H1 (cell line): ENCODE measurements at regions not wholly inside any gene's neighbourhood (a gene's known extent, or its start where the extent isn't known, plus 50 kb on each side); places are given as distances from the start of the nearest gene placed in this dataset.

Source experiments
- CTCF ChIA-PET: fragments of 300-600 bp; sonication (Branson Sonifier 250); formaldehyde crosslinking; loops from one replicate; lab custom pipeline; 2021; ENCODE audit not compliant: partially characterized antibody; lab: Charles Lee
- POLR2A ChIA-PET: fragments of 300-600 bp; sonication (Branson Sonifier 250); formaldehyde crosslinking; loops from one replicate; lab custom pipeline; 2021; ENCODE audit warnings: inconsistent platforms; ENCODE audit not compliant: partially characterized antibody; lab: Charles Lee
- DNase-seq, 2 experiments: peaks; one replicate each; pipeline versions ENCODE4 v3.0.0 to v3.0.0-alpha.2; 2010 to 2022; ENCODE audit warnings: low spot score in 2 of 2, low read depth in 1 of 2, mixed read lengths in 1 of 2
- FAIRE-seq: peaks from 2 replicates; lab custom pipeline; 2011; peaks lifted over from hg19 to GRCh38; lab: Jason Lieb, UNC
- H2AFZ ChIP-seq: 2 replicates; pipeline ENCODE4 v1.8.1; 2012; ENCODE audit warnings: low read length, inconsistent platforms
- H2AK5ac ChIP-seq: 2 replicates; pipeline ENCODE4 v1.6.1; 2013; ENCODE audit warnings: low read depth, low read length
- H2BK120ac ChIP-seq: replicated peaks from 2 replicates; pipeline ENCODE3; 2013; ENCODE audit warnings: low read depth, low read length, inconsistent platforms
- H2BK12ac ChIP-seq: 2 replicates; pipeline ENCODE4 v1.6.1; 2013; ENCODE audit warnings: low read depth, low read length
- H2BK15ac ChIP-seq: 2 replicates; pipeline ENCODE4 v1.6.1; 2013; ENCODE audit warnings: low read length
- H2BK20ac ChIP-seq: 2 replicates; pipeline ENCODE4 v1.6.1; 2013; ENCODE audit warnings: low read length
- H2BK5ac ChIP-seq: 2 replicates; pipeline ENCODE4 v1.6.1; 2013; ENCODE audit warnings: low read depth, low read length
- H3K14ac ChIP-seq: 2 replicates; pipeline ENCODE4 v1.6.1; 2013; ENCODE audit warnings: inconsistent platforms; ENCODE audit not compliant: insufficient read length
- H3K18ac ChIP-seq: 2 replicates; pipeline ENCODE4 v1.6.1; 2013; ENCODE audit warnings: low read length; ENCODE audit errors: extremely low read depth
- H3K23ac ChIP-seq: 2 replicates; pipeline ENCODE4 v1.6.1; 2013; ENCODE audit warnings: inconsistent platforms; ENCODE audit not compliant: insufficient read length
- H3K23me2 ChIP-seq: 2 replicates; pipeline ENCODE4 v1.6.1; 2013; ENCODE audit warnings: low read depth, low read length
- H3K27ac ChIP-seq: 2 replicates; pipeline ENCODE4 v1.6.1; 2011; ENCODE audit warnings: low read depth, low read length, inconsistent platforms
- H3K27me3 ChIP-seq, 4 experiments: replicated peaks in 1 of 4; 1 replicate in 1 of 4; 2 replicates in 3 of 4; pipeline versions ENCODE4 v1.6.1 to v1.8.1; 2011 to 2013; ENCODE audit warnings: low read length in 3 of 4, mild to moderate bottlenecking in 3 of 4, inconsistent platforms in 2 of 4, mixed read lengths in 2 of 4, moderate library complexity in 1 of 4; ENCODE audit not compliant: control insufficient read depth in 3 of 4, insufficient read depth in 3 of 4; ENCODE audit errors: extremely low read depth in 1 of 4
- H3K36me3 ChIP-seq, 4 experiments: 2 replicates each; pipeline versions ENCODE4 v1.6.1 to v1.8.1; 2011 to 2013; ENCODE audit warnings: mild to moderate bottlenecking in 4 of 4, low read length in 3 of 4, moderate library complexity in 2 of 4, control low read depth in 1 of 4, inconsistent platforms in 1 of 4; ENCODE audit not compliant: insufficient read depth in 4 of 4, control insufficient read depth in 2 of 4
- H3K4ac ChIP-seq: replicated peaks from 2 replicates; pipeline ENCODE3; 2013; ENCODE audit warnings: low read length, low read depth, mixed read lengths, inconsistent platforms; ENCODE audit not compliant: insufficient read length
- H3K4me1 ChIP-seq, 4 experiments: replicated peaks in 1 of 4; 1 replicate in 1 of 4; 2 replicates in 3 of 4; pipeline versions ENCODE4 v1.6.1 to v1.8.1; 2011 to 2013; ENCODE audit warnings: low read length in 3 of 4, inconsistent platforms in 2 of 4, mixed read lengths in 1 of 4; ENCODE audit not compliant: insufficient read depth in 4 of 4, control insufficient read depth in 3 of 4
- H3K4me2 ChIP-seq, 2 experiments: 2 replicates each; pipeline versions ENCODE4 v1.6.1 to v1.8.1; 2011 to 2013; ENCODE audit warnings: low read depth in 2 of 2, low read length in 2 of 2, control low read depth in 1 of 2, inconsistent platforms in 1 of 2, mild to moderate bottlenecking in 1 of 2; ENCODE audit not compliant: insufficient read depth in 1 of 2
- H3K4me3 ChIP-seq, 4 experiments: fragments of 200-600, 300-600 bp in 1 of 4; sonication (generic), shearing (Covaris generic), sonication (Bioruptor Twin) in 1 of 4; 2 replicates each; pipeline versions ENCODE4 v1.5.1 to v1.8.1; 2011 to 2016; ENCODE audit warnings: low read length in 4 of 4, low read depth in 3 of 4, control low read depth in 2 of 4, inconsistent platforms in 2 of 4, mild to moderate bottlenecking in 2 of 4, mixed read lengths in 1 of 4, moderate library complexity in 1 of 4; ENCODE audit not compliant: insufficient read depth in 2 of 4; ENCODE audit errors: extremely low read depth in 1 of 4
- H3K56ac ChIP-seq: replicated peaks from 2 replicates; pipeline ENCODE3; 2013; ENCODE audit warnings: low read depth, mild to moderate bottlenecking, mixed read lengths, low read length, inconsistent platforms; ENCODE audit not compliant: insufficient read length
- H3K79me1 ChIP-seq: 2 replicates; pipeline ENCODE4 v1.6.1; 2013; ENCODE audit warnings: low read depth, low read length, control low read depth
- H3K79me2 ChIP-seq, 2 experiments: 2 replicates each; pipeline versions ENCODE4 v1.6.1 to v1.8.1; 2012 to 2013; ENCODE audit warnings: low read length in 2 of 2, mild to moderate bottlenecking in 2 of 2, inconsistent platforms in 1 of 2; ENCODE audit not compliant: insufficient read depth in 2 of 2, control insufficient read depth in 1 of 2
- H3K9ac ChIP-seq, 4 experiments: replicated peaks in 1 of 4; 1 replicate in 1 of 4; 2 replicates in 3 of 4; pipeline versions ENCODE4 v1.6.1 to v1.8.1; 2011 to 2013; ENCODE audit warnings: low read depth in 3 of 4, low read length in 3 of 4, control low read depth in 2 of 4, mild to moderate bottlenecking in 2 of 4, moderate library complexity in 2 of 4, inconsistent platforms in 1 of 4; ENCODE audit errors: extremely low read depth in 1 of 4
- H3K9me3 ChIP-seq, 2 experiments: 2 replicates each; pipeline versions ENCODE4 v1.6.1 to v1.8.1; 2012 to 2013; ENCODE audit warnings: mild to moderate bottlenecking in 2 of 2, moderate library complexity in 2 of 2, control low read depth in 1 of 2, inconsistent platforms in 1 of 2, low read depth in 1 of 2, low read length in 1 of 2, mixed read lengths in 1 of 2; ENCODE audit not compliant: insufficient read depth in 2 of 2
- H4K20me1 ChIP-seq, 2 experiments: replicated peaks in 1 of 2; 2 replicates each; pipeline versions ENCODE3 to v1.8.1; 2011 to 2013; ENCODE audit warnings: inconsistent platforms in 2 of 2, low read length in 2 of 2, mild to moderate bottlenecking in 1 of 2; ENCODE audit not compliant: insufficient read depth in 2 of 2, control insufficient read depth in 1 of 2
- H4K5ac ChIP-seq: 2 replicates; pipeline ENCODE4 v1.6.1; 2013; ENCODE audit warnings: low read length, low read depth, mixed read lengths, inconsistent platforms; ENCODE audit not compliant: insufficient read length
- H4K8ac ChIP-seq: 2 replicates; pipeline ENCODE4 v1.8.0; 2013; ENCODE audit warnings: mild to moderate bottlenecking, moderate library complexity, low read length, inconsistent platforms; ENCODE audit not compliant: insufficient read depth; ENCODE audit errors: extremely low read depth
- H4K91ac ChIP-seq: replicated peaks from 2 replicates; pipeline ENCODE3; 2013; ENCODE audit warnings: low read length, mixed read lengths, inconsistent platforms; ENCODE audit not compliant: insufficient read length
- BACH1 ChIP-seq: IDR thresholded peaks from 2 replicates; pipeline ENCODE4 v1.6.1; 2012; ENCODE audit warnings: low read length, improper control_type of control experiment
- BCL11A ChIP-seq, 2 experiments: IDR thresholded peaks; one replicate each; pipeline ENCODE4 v1.6.1; 2011; ENCODE audit warnings: low read depth in 2 of 2, low read length in 2 of 2, mild to moderate bottlenecking in 2 of 2
- CHD2 ChIP-seq: IDR thresholded peaks from 2 replicates; pipeline ENCODE4 v1.6.1; 2012; ENCODE audit warnings: low read length, improper control_type of control experiment
- E2F6 ChIP-seq: IDR thresholded peaks from 2 replicates; pipeline ENCODE4 v1.6.1; 2012; ENCODE audit warnings: inconsistent platforms
- EGR1 ChIP-seq: IDR thresholded peaks from 2 replicates; pipeline ENCODE4 v1.6.1; 2011; ENCODE audit warnings: low read depth, low read length, borderline replicate concordance
- EZH2 ChIP-seq: fragments of 200-600 bp; sonication (generic); IDR thresholded peaks from 2 replicates; pipeline ENCODE4 v1.7.1; 2012; ENCODE audit warnings: low read depth, mild to moderate bottlenecking, moderate library complexity, low read length, inconsistent platforms; ENCODE audit not compliant: severe bottlenecking
- HDAC2 ChIP-seq, 2 experiments: fragments of 300-600 bp in 1 of 2; sonication (generic) in 1 of 2; IDR thresholded peaks; 2 replicates each; pipeline ENCODE4 v1.6.1; 2011 to 2012; ENCODE audit warnings: low read depth in 2 of 2, low read length in 2 of 2, mild to moderate bottlenecking in 2 of 2, moderate library complexity in 2 of 2, borderline replicate concordance in 1 of 2, inconsistent platforms in 1 of 2
- MAX ChIP-seq: IDR thresholded peaks from 2 replicates; pipeline ENCODE4 v1.6.1; 2012; ENCODE audit warnings: inconsistent platforms
- POLR2AphosphoS5 ChIP-seq: IDR thresholded peaks from 2 replicates; pipeline ENCODE4 v1.6.1; 2011; ENCODE audit warnings: low read depth, low read length
- RFX5 ChIP-seq: IDR thresholded peaks from 2 replicates; pipeline ENCODE4 v1.6.1; 2011; ENCODE audit warnings: low read depth, low read length, improper control_type of control experiment, borderline replicate concordance
- SIX5 ChIP-seq: IDR thresholded peaks from 2 replicates; pipeline ENCODE4 v1.6.1; 2011; ENCODE audit warnings: mild to moderate bottlenecking, low read depth, low read length
- TEAD4 ChIP-seq: IDR thresholded peaks from 2 replicates; pipeline ENCODE4 v1.6.1; 2012; ENCODE audit warnings: low read depth, low read length, inconsistent platforms, mixed read lengths
- YY1 ChIP-seq: IDR thresholded peaks from 2 replicates; pipeline ENCODE4 v1.6.1; 2011; ENCODE audit warnings: low read depth, mild to moderate bottlenecking, low read length
- ZNF274 ChIP-seq: IDR thresholded peaks from 2 replicates; pipeline ENCODE4 v1.7.0; 2012; ENCODE audit warnings: low read length, borderline replicate concordance; ENCODE audit errors: extremely low read depth

GRCh38 chr1:187114792-187115191 is 286.0 kb downstream of the PLA2G4A start:
- H3K79me2 ChIP-seq = no peaks in the 10 kb centered on the region
- peaks cover 0 to 1% (median 0%) of the 10 kb centered on the region in 4 experiments; a peak in 1 of 7 replicates for H3K27me3 ChIP-seq
- H2BK20ac ChIP-seq = no peak overlapping the region
- no peak overlapping the region for H2BK12ac ChIP-seq
- H3K4me3 ChIP-seq = no peak overlapping the region
- no peak overlapping the region for H3K56ac ChIP-seq
- no peaks in the 10 kb centered on the region for H3K4me1 ChIP-seq
- DNase-seq = no peak
- POLR2A ChIA-PET = no interaction called here
- H3K18ac ChIP-seq = no peak overlapping the region
- no peak overlapping the region for H2AK5ac ChIP-seq
- no peak overlapping the region for H4K5ac ChIP-seq
- no peak overlapping the region for H3K4me2 ChIP-seq
- no peaks in the 10 kb centered on the region for H3K9me3 ChIP-seq
- H3K23ac ChIP-seq = no peak overlapping the region
- no peak overlapping the region for H3K4ac ChIP-seq
- H3K79me1 ChIP-seq = no peaks in the 10 kb centered on the region
- H3K36me3 ChIP-seq = no peaks in the 10 kb centered on the region
- no peak overlapping the region for H2BK15ac ChIP-seq
- H2BK120ac ChIP-seq = no peak overlapping the region
- no peaks in the 10 kb centered on the region for H3K23me2 ChIP-seq
- no peak overlapping the region for H3K27ac ChIP-seq
- no peak overlapping the region for H3K9ac ChIP-seq
- no peak overlapping the region for H2AFZ ChIP-seq
- CTCF ChIA-PET = no interaction called here
- no peak overlapping the region for H4K8ac ChIP-seq
- H4K91ac ChIP-seq = no peak overlapping the region
- H2BK5ac ChIP-seq = no peak overlapping the region
- FAIRE-seq = no peak
- no peaks in the 10 kb centered on the region for H4K20me1 ChIP-seq
- no peak overlapping the region for H3K14ac ChIP-seq
- TF ChIP-seq EGR1 = no peak
- no peak for TF ChIP-seq BACH1
- TF ChIP-seq CHD2 = no peak
- TF ChIP-seq E2F6 = no peak
- no peak for TF ChIP-seq ZNF274
- TF ChIP-seq POLR2AphosphoS5 = no peak
- TF ChIP-seq RFX5 = no peak
- no peak for TF ChIP-seq HDAC2 (IDR thresholded peaks at IDR 0.05; ENCODE audit: borderline replicate concordance in 1 of 2, low read depth in 2 of 2, low read length in 2 of 2)
- TF ChIP-seq BCL11A (IDR thresholded peaks at IDR 0.05; ENCODE audit: low read depth in 2 of 2, low read length in 2 of 2) = no peak
- no peak for TF ChIP-seq TEAD4
- TF ChIP-seq YY1 = no peak
- TF ChIP-seq SIX5 = no peak
- no peak for TF ChIP-seq EZH2
- TF ChIP-seq MAX = no peak
